Sigmoid colon (tissue), 6 donors: ENCODE measurements at regions not wholly inside any gene's neighbourhood (a gene's known extent, or its start where the extent isn't known, plus 50 kb on each side); places are given as distances from the start of the nearest gene placed in this dataset.

ENCODE experiments used
- DNase-seq: peaks from one replicate; pipeline ENCODE4 v3.0.0-alpha.2; 2019
- H3K27ac ChIP-seq, 4 donors: fragments of 200-600 bp; sonication (generic); one replicate each; pipeline ENCODE4 v1.5.1; 2016 to 2019; ENCODE audit warnings: mild to moderate bottlenecking in 1 of 4
- H3K27me3 ChIP-seq, 3 donors: fragments of 200-600 bp; sonication (generic); one replicate each; pipeline ENCODE4 v1.5.1; 2019; ENCODE audit warnings: mild to moderate bottlenecking in 1 of 3
- H3K36me3 ChIP-seq, 4 donors: fragments of 200-600 bp; sonication (generic); one replicate each; pipeline ENCODE4 v1.5.1; 2016 to 2019
- H3K4me1 ChIP-seq, 4 donors: fragments of 200-600 bp; sonication (generic); one replicate each; pipeline ENCODE4 v1.5.1; 2017 to 2019
- H3K4me3 ChIP-seq, 4 donors: fragments of 200-600 bp; sonication (generic); one replicate each; pipeline ENCODE4 v1.5.1; 2017 to 2019; ENCODE audit warnings: mild to moderate bottlenecking in 2 of 4, moderate library complexity in 1 of 4
- H3K9me3 ChIP-seq, 4 donors: fragments of 200-600 bp in 3 of 4; sonication (generic) in 3 of 4; one replicate each; pipeline versions ENCODE4 v1.5.1 to v1.6.1; 2013 to 2019
- EP300 ChIP-seq, 4 donors: sonication (generic); formaldehyde crosslinking; IDR thresholded peaks; one replicate each; pipeline ENCODE4 v1.6.1; 2017; ENCODE audit warnings: antibody characterized with exemption in 4 of 4
- POLR2A ChIP-seq, 2 donors: fragments of 450-650 bp; IDR thresholded peaks; one replicate each; pipeline ENCODE4 v1.6.1; 2016; ENCODE audit warnings: antibody characterized with exemption in 2 of 2, mild to moderate bottlenecking in 2 of 2, moderate library complexity in 2 of 2
- POLR2AphosphoS5 ChIP-seq, 4 donors: sonication (generic); formaldehyde crosslinking; IDR thresholded peaks; one replicate each; pipeline ENCODE4 v1.6.1; 2017; ENCODE audit warnings: antibody characterized with exemption in 4 of 4
- WGBS, 2 donors: extraction: QIAGEN DNeasy Blood & Tissue Kit; methylation state at CpG; one replicate each; pipeline ENCODE4 v1.1.7; 2013; 5-methylcytosine and 5-hydroxymethylcytosine counted together
- intact Hi-C: fragments of 100-400 bp; cut with DNase I; formaldehyde crosslinking; loops from one replicate; pipeline ENCODE4 v1.15.1; 2023
- TF ChIP-seq, protein P1 (sequence below), 4 experiments: fragments of 450-650 bp in 3 of 4; fragments of 200-600 bp in 1 of 4; IDR thresholded peaks; one replicate each; pipeline ENCODE4 v1.5.1; 2016 to 2019; ENCODE audit warnings: antibody characterized with exemption in 4 of 4, mild to moderate bottlenecking in 3 of 4, moderate library complexity in 2 of 4
- donor health status: healthy with polysubstance abuse.
- donor health status: healthy.

DNA sequence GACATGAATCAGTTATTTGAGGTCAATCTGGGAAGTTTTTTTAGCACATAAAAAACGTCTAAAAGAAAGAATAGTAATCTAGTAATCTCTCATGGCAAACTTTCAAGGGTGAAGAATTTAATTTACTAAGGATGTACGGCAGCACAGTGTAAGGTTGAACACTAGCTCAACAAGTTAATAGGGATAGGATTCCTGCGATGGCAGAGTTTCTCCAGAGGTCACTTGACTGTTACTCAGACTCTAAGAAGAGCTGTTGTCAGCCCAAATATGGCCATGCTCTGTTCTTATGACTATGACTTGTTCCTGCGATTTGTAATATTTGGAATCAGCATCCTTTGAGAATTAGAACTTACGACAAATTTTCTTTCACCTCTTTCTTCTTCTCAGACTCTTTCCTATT lies 553.3 kb upstream of the TNP1 start:
- Histone ChIP-seq H3K27ac (peak overlapping the region; percentile 78 to 85 (median 81)), H3K4me1 (peaks cover 0 to 73% (median 51%) of the 10 kb centered on the region in 4 donors), H3K27me3 (no peaks in the 10 kb centered on the region), H3K36me3 (no peaks in the 10 kb centered on the region), H3K9me3 (no peaks in the 10 kb centered on the region), H3K4me3 (no peak overlapping the region)
- intact Hi-C loops = loop anchor here (10.0 kb wide), 1 partner anchor 658 kb away; no protein-coding TSS in a partner anchor
- peak; percentile 87 for DNase-seq
- TF ChIP-seq POLR2A (IDR thresholded peaks at IDR 0.05) = no peak
- TF ChIP-seq, protein P1, sequence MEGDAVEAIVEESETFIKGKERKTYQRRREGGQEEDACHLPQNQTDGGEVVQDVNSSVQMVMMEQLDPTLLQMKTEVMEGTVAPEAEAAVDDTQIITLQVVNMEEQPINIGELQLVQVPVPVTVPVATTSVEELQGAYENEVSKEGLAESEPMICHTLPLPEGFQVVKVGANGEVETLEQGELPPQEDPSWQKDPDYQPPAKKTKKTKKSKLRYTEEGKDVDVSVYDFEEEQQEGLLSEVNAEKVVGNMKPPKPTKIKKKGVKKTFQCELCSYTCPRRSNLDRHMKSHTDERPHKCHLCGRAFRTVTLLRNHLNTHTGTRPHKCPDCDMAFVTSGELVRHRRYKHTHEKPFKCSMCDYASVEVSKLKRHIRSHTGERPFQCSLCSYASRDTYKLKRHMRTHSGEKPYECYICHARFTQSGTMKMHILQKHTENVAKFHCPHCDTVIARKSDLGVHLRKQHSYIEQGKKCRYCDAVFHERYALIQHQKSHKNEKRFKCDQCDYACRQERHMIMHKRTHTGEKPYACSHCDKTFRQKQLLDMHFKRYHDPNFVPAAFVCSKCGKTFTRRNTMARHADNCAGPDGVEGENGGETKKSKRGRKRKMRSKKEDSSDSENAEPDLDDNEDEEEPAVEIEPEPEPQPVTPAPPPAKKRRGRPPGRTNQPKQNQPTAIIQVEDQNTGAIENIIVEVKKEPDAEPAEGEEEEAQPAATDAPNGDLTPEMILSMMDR (IDR thresholded peaks at IDR 0.05) = no peak
- TF ChIP-seq EP300 (IDR thresholded peaks at IDR 0.05) = peak; percentile 24 to 91 (median 75)
- TF ChIP-seq POLR2AphosphoS5 (IDR thresholded peaks at IDR 0.05) = peak; percentile 52 to 81 (median 66)
- WGBS, 2 donors = 58 to 72% methylated on average over 5 of the region's 5 CpGs

DNA sequence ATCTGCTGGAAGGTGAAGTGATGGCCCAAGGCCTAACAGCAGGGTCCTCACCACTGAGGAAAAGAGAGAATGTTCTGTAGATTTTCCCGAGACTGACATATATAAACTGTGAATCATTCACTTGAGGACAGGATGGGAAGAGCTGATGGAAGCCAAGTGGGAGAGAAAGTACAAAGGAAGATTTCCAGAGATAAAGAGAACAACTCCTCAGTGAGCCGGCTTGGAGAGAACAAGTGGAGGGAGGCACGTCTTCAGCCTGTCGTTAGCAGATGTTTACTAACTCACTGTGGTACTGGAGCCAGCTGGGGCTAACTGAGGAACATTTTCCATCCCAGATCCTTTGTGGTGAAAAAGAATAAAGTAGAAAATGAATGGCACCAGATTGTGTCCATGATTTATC lies 552.9 kb upstream of the TNP1 start:
- intact Hi-C loops = loop anchor here (10.0 kb wide), 1 partner anchor 658 kb away; no protein-coding TSS in a partner anchor
- Histone ChIP-seq H3K4me1 (peaks cover 0 to 68% (median 50%) of the 10 kb centered on the region in 4 donors), H3K27me3 (no peaks in the 10 kb centered on the region), H3K27ac (peak overlapping the region; percentile 78 to 85 (median 81)), H3K9me3 (no peaks in the 10 kb centered on the region), H3K36me3 (no peaks in the 10 kb centered on the region), H3K4me3 (no peak overlapping the region)
- WGBS, 2 donors = 48 to 65% methylated on average over 4 of the region's 4 CpGs
- TF ChIP-seq EP300 (IDR thresholded peaks at IDR 0.05) (no peak), POLR2AphosphoS5 (IDR thresholded peaks at IDR 0.05) (peak in 1 of 4 donors; percentile 19), POLR2A (IDR thresholded peaks at IDR 0.05) (no peak)
- TF ChIP-seq, protein P1 (IDR thresholded peaks at IDR 0.05) = no peak
- DNase-seq = peak; percentile 86

DNA sequence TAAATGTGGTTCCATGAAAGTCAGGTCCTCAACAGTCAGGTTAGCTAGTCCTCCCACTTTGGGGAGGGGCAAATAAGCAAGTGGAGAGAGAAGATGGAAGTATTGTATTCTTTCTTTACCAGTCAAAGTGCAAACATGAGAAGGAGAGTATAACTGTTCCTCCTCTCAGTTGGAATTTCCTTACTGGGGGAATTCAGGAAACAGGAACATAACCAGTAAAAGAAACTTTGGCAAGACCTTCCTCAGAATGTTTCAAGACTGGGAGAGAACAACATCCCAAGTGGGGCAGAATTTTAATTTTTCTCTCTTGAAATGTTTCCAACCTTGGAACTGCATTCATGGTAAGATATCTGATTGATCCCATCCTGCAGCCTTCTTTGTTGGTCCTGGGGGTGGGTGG lies 552.4 kb upstream of the TNP1 start:
- Histone ChIP-seq H3K27ac (peak overlapping the region; percentile 78 to 85 (median 81)), H3K36me3 (no peaks in the 10 kb centered on the region), H3K27me3 (no peaks in the 10 kb centered on the region), H3K4me1 (peaks cover 0 to 67% (median 50%) of the 10 kb centered on the region in 4 donors), H3K4me3 (no peak overlapping the region), H3K9me3 (no peaks in the 10 kb centered on the region)
- intact Hi-C loops = loop anchor here (10.0 kb wide), 1 partner anchor 657 kb away; no protein-coding TSS in a partner anchor
- DNase-seq = no peak
- TF ChIP-seq POLR2A (IDR thresholded peaks at IDR 0.05) (no peak), POLR2AphosphoS5 (IDR thresholded peaks at IDR 0.05) (no peak), EP300 (IDR thresholded peaks at IDR 0.05) (no peak)
- TF ChIP-seq, protein P1 (IDR thresholded peaks at IDR 0.05) = no peak

DNA sequence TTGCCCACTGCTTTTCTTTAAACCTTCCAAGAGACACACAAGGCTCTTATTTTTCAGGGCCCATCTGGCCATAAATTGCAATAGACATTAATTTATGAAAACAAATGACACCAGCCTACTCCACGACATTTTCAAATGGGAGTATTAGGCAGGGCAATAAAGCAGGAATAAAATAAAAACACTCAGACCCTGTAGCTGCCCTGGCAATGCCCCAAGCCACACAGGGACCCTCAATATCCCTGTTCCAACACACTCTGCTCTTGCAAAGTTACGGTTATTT lies 550.8 kb upstream of the TNP1 start:
- H3K4me1 ChIP-seq = peaks cover 0 to 54% (median 47%) of the 10 kb centered on the region in 4 donors
- H3K36me3 ChIP-seq = no peaks in the 10 kb centered on the region
- no peak overlapping the region for H3K4me3 ChIP-seq
- 46 to 67% methylated on average over 2 of the region's 2 CpGs for WGBS, 2 donors
- TF ChIP-seq EP300 (IDR thresholded peaks at IDR 0.05) = no peak
- TF ChIP-seq POLR2A (IDR thresholded peaks at IDR 0.05) = no peak
- no peak for TF ChIP-seq POLR2AphosphoS5 (IDR thresholded peaks at IDR 0.05)
- no peak for DNase-seq
- H3K9me3 ChIP-seq = no peaks in the 10 kb centered on the region
- intact Hi-C loops = loop anchor here (10.0 kb wide), 1 partner anchor 656 kb away; no protein-coding TSS in a partner anchor
- no peaks in the 10 kb centered on the region for H3K27me3 ChIP-seq
- peak overlapping the region in 3 of 4 donors; percentile 33 to 85 (median 83) for H3K27ac ChIP-seq

DNA sequence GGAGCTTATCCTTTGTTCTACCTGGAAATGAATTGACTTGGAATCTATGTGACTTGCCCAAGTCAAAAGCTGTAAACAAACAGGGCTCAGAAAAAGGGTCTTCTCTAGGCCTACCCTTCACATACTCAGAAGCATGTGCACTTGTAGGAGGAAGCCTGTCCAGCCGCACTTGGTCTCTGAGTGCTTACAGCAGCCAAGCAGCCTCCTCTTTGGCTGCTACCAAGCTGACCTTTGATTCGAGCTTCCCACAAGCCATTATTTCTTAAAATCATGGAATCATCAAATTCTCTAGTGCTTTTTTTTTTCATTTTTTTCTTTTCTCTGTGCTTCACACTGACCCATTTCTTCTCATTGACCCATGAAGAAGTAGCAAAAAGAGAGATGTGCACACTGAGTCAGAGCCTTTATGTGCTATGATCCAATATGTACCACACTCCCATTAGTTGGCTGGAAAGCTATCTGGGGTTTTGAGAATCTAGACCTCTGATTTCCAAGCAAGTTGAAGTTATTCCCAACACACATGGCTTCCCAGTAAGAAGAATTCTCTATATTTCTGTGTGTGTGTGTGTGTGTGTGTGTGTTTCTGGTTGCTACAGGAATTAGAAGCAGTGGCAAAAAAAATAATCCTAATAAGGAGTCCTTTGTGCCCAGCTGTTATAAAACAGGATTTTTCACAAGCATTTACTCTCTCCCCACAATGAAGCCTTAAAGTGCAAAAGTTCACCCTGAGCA lies 550.3 kb upstream of the TNP1 start:
- intact Hi-C loops = loop anchor here (10.0 kb wide), 1 partner anchor 655 kb away; no protein-coding TSS in a partner anchor
- TF ChIP-seq EP300 (IDR thresholded peaks at IDR 0.05) (no peak), POLR2AphosphoS5 (IDR thresholded peaks at IDR 0.05) (peak in 1 of 4 donors; percentile 17)
- DNase-seq = no peak
- no peaks in the 10 kb centered on the region for H3K9me3 ChIP-seq
- H3K27ac ChIP-seq = peak overlapping the region in 3 of 4 donors; percentile 33 to 85 (median 83)
- no peak overlapping the region for H3K4me3 ChIP-seq
- 59 to 78% methylated on average over 2 of the region's 2 CpGs for WGBS, 2 donors
- no peaks in the 10 kb centered on the region for H3K27me3 ChIP-seq
- no peaks in the 10 kb centered on the region for H3K36me3 ChIP-seq
- H3K4me1 ChIP-seq = peaks cover 0 to 54% (median 46%) of the 10 kb centered on the region in 4 donors
